K562 (cell line): ENCODE measurements at regions not wholly inside any gene's neighbourhood (a gene's known extent, or its start where the extent isn't known, plus 50 kb on each side); places are given as distances from the start of the nearest gene placed in this dataset.

Experiments
- ATAC-seq: fragments of 200-7000 bp; cut with Tn5 transposase; 3 replicates; pipeline ENCODE4 v1.9.1; 2020; ENCODE audit warnings: moderate library complexity
- BruUV-seq: library from RNA; stranded (reverse); fragments of 400-500 nt; replicated peaks from 2 replicates; lab custom pipeline; 2021; lab: Mats Ljungman, UMichigan
- CTCF ChIA-PET: fragments of 300-600 bp; formaldehyde crosslinking; extraction: SDS; loops from one replicate; lab custom pipeline; 2021; ENCODE audit warnings: low intra/inter-chr PET ratio; lab: Yijun Ruan, JAX
- POLR2A ChIA-PET: fragments of 300-600, 350-650 bp; sonication (Branson Sonifier 250); formaldehyde crosslinking; extraction: SDS; loops from one replicate; lab custom pipeline; 2021; ENCODE audit warnings: antibody characterized with exemption, inconsistent platforms; lab: Yijun Ruan, JAX
- DNase-seq, 4 experiments: peaks; one replicate each; pipeline versions ENCODE4 v3.0.0 to v3.0.0-alpha.2; 2011 to 2018; ENCODE audit warnings: low spot score in 3 of 4, mixed read lengths in 3 of 4; ENCODE audit errors: extremely low read depth in 1 of 4
- FAIRE-seq: peaks from 2 replicates; lab custom pipeline; 2011; peaks lifted over from hg19 to GRCh38; lab: Jason Lieb, UNC
- H2AFZ ChIP-seq: 2 replicates; pipeline ENCODE4 v1.6.0; 2011; ENCODE audit warnings: low read depth, low read length, control low read depth, inconsistent platforms
- H3K27ac ChIP-seq: fragments of 200-600 bp; 3 replicates; pipeline ENCODE4 v1.8.0; 2011; ENCODE audit warnings: low read depth, mild to moderate bottlenecking, control low read depth, inconsistent platforms, low read length, moderate library complexity, mixed read lengths; ENCODE audit errors: extremely low read depth
- H3K27me3 ChIP-seq, 2 experiments: fragments of 300-600 bp in 1 of 2; 2 replicates in 1 of 2; 3 replicates in 1 of 2; pipeline versions ENCODE4 v1.6.0 to v1.8.0; 2011; ENCODE audit warnings: inconsistent platforms in 2 of 2, low read length in 2 of 2, mild to moderate bottlenecking in 1 of 2, mixed read lengths in 1 of 2, moderate library complexity in 1 of 2; ENCODE audit not compliant: control insufficient read depth in 2 of 2, insufficient read depth in 2 of 2
- H3K36me3 ChIP-seq: fragments of 300-600 bp; 3 replicates; pipeline ENCODE4 v1.8.0; 2011; ENCODE audit warnings: mild to moderate bottlenecking, low read length, inconsistent platforms; ENCODE audit not compliant: control insufficient read depth, insufficient read depth
- H3K4me1 ChIP-seq, 2 experiments: fragments of 200-600 bp in 1 of 2; replicated peaks in 1 of 2; 2 replicates in 1 of 2; 3 replicates in 1 of 2; pipeline versions ENCODE4 v1.5.1 to v1.8.0; 2011; ENCODE audit warnings: inconsistent platforms in 2 of 2, low read length in 2 of 2, mild to moderate bottlenecking in 1 of 2, mixed read lengths in 1 of 2, moderate library complexity in 1 of 2; ENCODE audit not compliant: control insufficient read depth in 2 of 2, insufficient read depth in 2 of 2
- H3K4me2 ChIP-seq: 2 replicates; pipeline ENCODE4 v1.6.1; 2011; ENCODE audit warnings: low read length, control low read depth, inconsistent platforms, mixed read lengths; ENCODE audit not compliant: insufficient read depth
- H3K4me3 ChIP-seq: fragments of 200-600 bp; sonication (generic), shearing (Covaris generic); 2 replicates; pipeline ENCODE4 v1.5.1; 2016; ENCODE audit warnings: control low read depth, inconsistent platforms
- H3K79me2 ChIP-seq: fragments of 200-600 bp; 3 replicates; pipeline ENCODE4 v1.8.0; 2011; ENCODE audit warnings: low read length, inconsistent platforms; ENCODE audit not compliant: control insufficient read depth, insufficient read depth
- H3K9ac ChIP-seq, 2 experiments: 2 replicates each; pipeline versions ENCODE4 v1.6.0 to v1.6.1; 2011; ENCODE audit warnings: low read depth in 2 of 2, low read length in 2 of 2, control low read depth in 1 of 2, inconsistent platforms in 1 of 2, mild to moderate bottlenecking in 1 of 2, mixed read lengths in 1 of 2; ENCODE audit not compliant: insufficient read depth in 1 of 2
- H3K9me1 ChIP-seq: one replicate; pipeline ENCODE4 v1.6.0; 2011; ENCODE audit warnings: inconsistent platforms, mild to moderate bottlenecking, low read length, moderate library complexity; ENCODE audit not compliant: control insufficient read depth, insufficient read depth
- H3K9me3 ChIP-seq: replicated peaks from 2 replicates; pipeline ENCODE4 v1.5.1; 2011; ENCODE audit warnings: low read depth, low read length, inconsistent platforms; ENCODE audit not compliant: control insufficient read depth, insufficient read depth
- H4K20me1 ChIP-seq: replicated peaks from 2 replicates; pipeline ENCODE4 v1.6.1; 2011; ENCODE audit warnings: low read length, inconsistent platforms, mixed read lengths; ENCODE audit not compliant: control insufficient read depth, insufficient read depth
- CREB3 ChIP-seq: fragments of 450-650 bp; conservative IDR thresholded peaks from 2 replicates; pipeline ENCODE4 v1.6.1; 2016; ENCODE audit warnings: missing genetic modification characterization, low read depth, mild to moderate bottlenecking, missing compliant biosample characterization, moderate library complexity
- DNMT1 ChIP-seq: fragments of 450-650 bp; IDR thresholded peaks from 2 replicates; pipeline ENCODE4 v1.6.1; 2016; ENCODE audit warnings: antibody characterized with exemption, mild to moderate bottlenecking
- FOXJ2 ChIP-seq: fragments of 200-800 bp; sonication (Bioruptor generic); IDR thresholded peaks from 2 replicates; pipeline ENCODE4 v1.6.1; 2016; ENCODE audit warnings: missing genetic modification characterization, missing compliant biosample characterization
- KAT8 ChIP-seq: fragments of 450-650 bp; IDR thresholded peaks from 2 replicates; pipeline ENCODE4 v1.6.1; 2016; ENCODE audit warnings: low read depth, mild to moderate bottlenecking
- NFXL1 ChIP-seq: fragments of 450-650 bp; formaldehyde crosslinking; IDR thresholded peaks from 2 replicates; pipeline ENCODE4 v1.4.0; 2021; ENCODE audit warnings: mild to moderate bottlenecking
- SAFB ChIP-seq: fragments of 200-400 bp; formaldehyde crosslinking; IDR thresholded peaks from 2 replicates; pipeline ENCODE4 v1.6.1; 2017; ENCODE audit warnings: low read depth, low read length, borderline replicate concordance
- U2AF2 ChIP-seq: fragments of 200-400 bp; formaldehyde crosslinking; optimal IDR thresholded peaks from 2 replicates; pipeline ENCODE3; 2017; ENCODE audit warnings: low read depth, mild to moderate bottlenecking, low read length
- ZBTB9 ChIP-seq: fragments of 450-650 bp; formaldehyde crosslinking; IDR thresholded peaks from 2 replicates; pipeline ENCODE4 v1.4.0; 2020; ENCODE audit warnings: mild to moderate bottlenecking, moderate library complexity
- ZC3H8 ChIP-seq: fragments of 450-650 bp; IDR thresholded peaks from 2 replicates; pipeline ENCODE4 v1.6.1; 2017
- ZNF263 ChIP-seq: sonication (generic); formaldehyde crosslinking; IDR thresholded peaks from 2 replicates; pipeline ENCODE4 v1.8.0; 2022; ENCODE audit warnings: mild to moderate bottlenecking, missing genetic modification reagents, borderline replicate concordance
- ZNF395 ChIP-seq: fragments of 200-800 bp; sonication (Bioruptor generic); IDR thresholded peaks from 2 replicates; pipeline ENCODE4 v1.6.1; 2017; ENCODE audit warnings: missing genetic modification characterization, missing compliant biosample characterization
- ZNF644 ChIP-seq: fragments of 200-800 bp; sonication (Bioruptor generic); IDR thresholded peaks from 2 replicates; pipeline ENCODE4 v1.6.1; 2016; ENCODE audit warnings: low read depth, missing genetic modification characterization, missing compliant biosample characterization
- ZNF79 ChIP-seq: fragments of 250-450 bp; sonication (Bioruptor Pico); IDR thresholded peaks from 2 replicates; pipeline ENCODE4 v1.4.0; 2020; ENCODE audit warnings: low read depth, mild to moderate bottlenecking, moderate library complexity
- WGBS: fragments of 100-300 bp; shearing (Covaris generic); methylation state at CpG from one replicate; pipeline ENCODE4 v1.1.6; 2016; ENCODE audit warnings: low coverage, mixed read lengths; ENCODE audit not compliant: insufficient coverage; ENCODE audit errors: missing lambda C conversion rate; 5-methylcytosine and 5-hydroxymethylcytosine counted together
- in situ Hi-C: fragments of 300-500 bp; cut with MboI; formaldehyde crosslinking; loops from 4 replicates; pipeline ENCODE4 v1.15.0; 2018; ENCODE audit warnings: inconsistent platforms, mixed read lengths
- intact Hi-C: fragments of 100-400 bp; cut with micrococcal nuclease; formaldehyde crosslinking; loops from 2 replicates; pipeline ENCODE4 v1.14.2; 2022
- TF ChIP-seq, protein P1 (sequence below): fragments of 450-650 bp; IDR thresholded peaks from 2 replicates; pipeline ENCODE4 v1.6.1; 2018; ENCODE audit warnings: mild to moderate bottlenecking, low read depth; ENCODE audit not compliant: partially characterized antibody
- TF ChIP-seq, protein P2 (sequence below), 2 experiments: IDR thresholded peaks in 1 of 2; conservative IDR thresholded peaks in 1 of 2; 2 replicates each; pipeline ENCODE4 v1.6.1; 2016; ENCODE audit warnings: low read depth in 2 of 2, mild to moderate bottlenecking in 1 of 2, missing compliant biosample characterization in 1 of 2, missing genetic modification characterization in 1 of 2, moderate library complexity in 1 of 2

- no peak for ATAC-seq
- Histone ChIP-seq H3K27me3 (peaks cover 11 to 14% of the 10 kb centered on the region in 2 experiments), H3K9ac (no peak overlapping the region), H3K9me3 (no peaks in the 10 kb centered on the region), H3K4me1 (no peaks in the 10 kb centered on the region), H2AFZ (no peak overlapping the region), H4K20me1 (0 out of 2 replicates have a peak, but pooled peaks cover 2% of the 10 kb centered on the region), H3K4me2 (no peak overlapping the region)
- FAIRE-seq = no peak
- CTCF ChIA-PET = no interaction called here
- DNase-seq = no peak
- intact Hi-C loops = no loop called here
- TF ChIP-seq ZNF395 (CRISPR knock-in tag) (no peak), NFXL1 (CRISPR knock-in tag) (no peak), FOXJ2 (no peak), U2AF2 (no peak), SAFB (no peak), ZC3H8 (no peak), DNMT1 (no peak), KAT8 (no peak), ZBTB9 (no peak), ZNF263 (CRISPR knock-in tag) (no peak), ZNF644 (tag) (no peak), ZNF79 (CRISPR knock-in tag) (no peak), CREB3 (tag) (no peak)
- TF ChIP-seq, protein P1, sequence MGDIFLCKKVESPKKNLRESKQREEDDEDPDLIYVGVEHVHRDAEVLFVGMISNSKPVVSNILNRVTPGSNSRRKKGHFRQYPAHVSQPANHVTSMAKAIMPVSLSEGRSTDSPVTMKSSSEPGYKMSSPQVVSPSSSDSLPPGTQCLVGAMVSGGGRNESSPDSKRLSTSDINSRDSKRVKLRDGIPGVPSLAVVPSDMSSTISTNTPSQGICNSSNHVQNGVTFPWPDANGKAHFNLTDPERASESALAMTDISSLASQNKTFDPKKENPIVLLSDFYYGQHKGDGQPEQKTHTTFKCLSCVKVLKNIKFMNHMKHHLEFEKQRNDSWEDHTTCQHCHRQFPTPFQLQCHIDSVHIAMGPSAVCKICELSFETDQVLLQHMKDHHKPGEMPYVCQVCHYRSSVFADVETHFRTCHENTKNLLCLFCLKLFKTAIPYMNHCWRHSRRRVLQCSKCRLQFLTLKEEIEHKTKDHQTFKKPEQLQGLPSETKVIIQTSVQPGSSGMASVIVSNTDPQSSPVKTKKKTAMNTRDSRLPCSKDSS = no peak
- TF ChIP-seq, protein P2, sequence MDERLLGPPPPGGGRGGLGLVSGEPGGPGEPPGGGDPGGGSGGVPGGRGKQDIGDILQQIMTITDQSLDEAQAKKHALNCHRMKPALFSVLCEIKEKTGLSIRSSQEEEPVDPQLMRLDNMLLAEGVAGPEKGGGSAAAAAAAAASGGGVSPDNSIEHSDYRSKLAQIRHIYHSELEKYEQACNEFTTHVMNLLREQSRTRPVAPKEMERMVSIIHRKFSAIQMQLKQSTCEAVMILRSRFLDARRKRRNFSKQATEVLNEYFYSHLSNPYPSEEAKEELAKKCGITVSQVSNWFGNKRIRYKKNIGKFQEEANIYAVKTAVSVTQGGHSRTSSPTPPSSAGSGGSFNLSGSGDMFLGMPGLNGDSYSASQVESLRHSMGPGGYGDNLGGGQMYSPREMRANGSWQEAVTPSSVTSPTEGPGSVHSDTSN (CRISPR knock-in tag; IDR thresholded peaks at IDR 0.05; ENCODE audit: low read depth) = no peak
- TF ChIP-seq, protein P2 (tag; conservative IDR thresholded peaks at IDR 0.05; ENCODE audit: low read depth) = no peak
- TF ChIP-seq, all 486 proteins: peak for 0
- in situ Hi-C loops = no loop called here
- BruUV-seq = no TSS peak
- H3K79me2 ChIP-seq = no peaks in the 10 kb centered on the region
- 4% methylated on average over 2 of the region's 2 CpGs for WGBS
- no peak overlapping the region for H3K4me3 ChIP-seq
- H3K27ac ChIP-seq = no peak overlapping the region
- no peaks in the 10 kb centered on the region for H3K9me1 ChIP-seq
- H3K36me3 ChIP-seq = no peaks in the 10 kb centered on the region
- POLR2A ChIA-PET = no interaction called here
Measured at GRCh38 chr15:22265970-22266369, 185.6 kb downstream of the OR4M2 start.
